ENCODE measurements at regions not wholly inside any gene's neighbourhood (a gene's known extent, or its start where the extent isn't known, plus 50 kb on each side); places are given as distances from the start of the nearest gene placed in this dataset.

DNA sequence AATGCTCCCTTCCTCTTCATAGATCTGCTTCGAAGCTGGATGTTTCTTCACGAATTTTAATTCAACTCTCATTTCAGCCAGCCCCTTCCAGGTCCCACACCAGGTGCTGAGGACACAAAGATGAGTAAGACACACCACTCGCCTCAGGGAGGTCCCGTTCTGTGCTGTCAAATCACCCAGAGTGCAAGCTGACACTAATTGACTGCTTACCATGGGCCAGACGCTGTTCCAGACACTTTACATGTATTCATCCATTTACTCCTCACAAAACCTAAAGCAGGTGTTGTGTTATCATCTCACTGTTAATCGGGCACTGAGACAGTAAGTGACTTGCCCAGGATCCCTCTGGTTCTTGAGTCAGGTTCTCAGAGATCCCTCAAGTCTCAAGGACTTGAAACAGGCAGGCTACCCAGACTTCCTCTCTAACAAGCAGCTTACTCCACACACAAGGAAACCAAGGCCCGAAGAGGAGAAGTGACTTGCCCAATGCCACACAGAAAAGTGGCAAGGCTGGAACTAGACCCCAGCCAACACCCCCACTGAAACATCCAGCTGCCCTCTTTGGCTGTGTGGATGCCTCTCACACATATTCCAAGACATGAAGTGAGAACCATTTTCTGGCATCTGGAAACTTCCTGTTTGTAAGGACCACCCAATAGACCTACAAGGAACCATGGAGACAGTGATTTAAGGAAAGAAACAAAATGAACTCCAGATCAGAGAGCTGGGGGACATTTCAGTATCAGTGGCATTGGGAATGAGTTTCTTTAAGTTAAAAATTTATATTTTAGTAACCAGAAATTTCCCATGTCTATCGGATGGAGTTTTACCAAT lies 174.5 kb downstream of the CDC5L start:
- H3K4me2 ChIP-seq (ENCODE audit: insufficient read depth, low read length), result no peak overlapping the region
- no peaks in the 10 kb centered on the region for H4K20me1 ChIP-seq (ENCODE audit: insufficient read depth, low read length)
- no peak overlapping the region for H2AFZ ChIP-seq (ENCODE audit: low read length)
- no peak for TF ChIP-seq CTCF (IDR thresholded peaks at IDR 0.05; ENCODE audit: extremely low read depth, low read depth, low read length)
- H3K9me3 ChIP-seq (ENCODE audit: low read depth, low read length), result no peaks in the 10 kb centered on the region
- no peaks in the 10 kb centered on the region for H3K36me3 ChIP-seq (ENCODE audit: insufficient read depth, low read length)
- H3K4me3 ChIP-seq (ENCODE audit: insufficient read depth, low read length), result no peak overlapping the region
- no peak overlapping the region for H3K27ac ChIP-seq (ENCODE audit: low read depth, low read length)
- peaks cover 4% of the 10 kb centered on the region for H3K4me1 ChIP-seq (ENCODE audit: insufficient read depth, low read length)
- DNase-seq (ENCODE audit: insufficient read length, low spot score, missing footprints), result peak; percentile 74
- peaks cover 26% of the 10 kb centered on the region for H3K27me3 ChIP-seq (ENCODE audit: insufficient read depth, low read length)
- no peaks in the 10 kb centered on the region for H3K79me2 ChIP-seq (ENCODE audit: insufficient read depth, low read length)

DNA sequence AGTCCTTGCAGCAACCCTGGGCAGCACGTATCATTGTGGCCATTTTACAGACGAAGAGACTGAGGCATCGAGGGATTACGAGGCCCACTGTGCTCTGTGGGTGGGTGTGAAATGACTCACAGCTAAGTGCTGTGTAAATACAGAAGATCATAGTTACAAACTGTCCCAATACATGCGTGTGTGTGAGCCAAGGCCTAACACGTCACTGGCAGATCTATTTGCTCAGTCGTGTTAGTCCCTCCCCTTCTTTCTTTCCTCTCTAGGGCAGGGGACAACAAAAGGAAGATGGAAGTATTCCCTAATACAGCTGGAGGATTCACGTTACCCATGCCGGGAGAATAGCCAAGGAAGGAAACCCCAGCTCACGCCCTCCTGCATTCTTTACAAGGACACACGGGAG lies 175.9 kb downstream of the CDC5L start:
- peaks cover 4% of the 10 kb centered on the region for H3K4me1 ChIP-seq (ENCODE audit: insufficient read depth, low read length)
- no peak overlapping the region for H2AFZ ChIP-seq (ENCODE audit: low read length)
- no peak for TF ChIP-seq CTCF (IDR thresholded peaks at IDR 0.05; ENCODE audit: extremely low read depth, low read depth, low read length)
- H4K20me1 ChIP-seq (ENCODE audit: insufficient read depth, low read length), result no peaks in the 10 kb centered on the region
- DNase-seq (ENCODE audit: insufficient read length, low spot score, missing footprints), result peak; percentile 41
- H3K4me3 ChIP-seq (ENCODE audit: insufficient read depth, low read length), result no peak overlapping the region
- no peak overlapping the region for H3K27ac ChIP-seq (ENCODE audit: low read depth, low read length)
- H3K4me2 ChIP-seq (ENCODE audit: insufficient read depth, low read length), result no peak overlapping the region
- H3K36me3 ChIP-seq (ENCODE audit: insufficient read depth, low read length), result no peaks in the 10 kb centered on the region
- H3K27me3 ChIP-seq (ENCODE audit: insufficient read depth, low read length), result peaks cover 22% of the 10 kb centered on the region
- no peaks in the 10 kb centered on the region for H3K9me3 ChIP-seq (ENCODE audit: low read depth, low read length)
- H3K79me2 ChIP-seq (ENCODE audit: insufficient read depth, low read length), result no peaks in the 10 kb centered on the region

DNA sequence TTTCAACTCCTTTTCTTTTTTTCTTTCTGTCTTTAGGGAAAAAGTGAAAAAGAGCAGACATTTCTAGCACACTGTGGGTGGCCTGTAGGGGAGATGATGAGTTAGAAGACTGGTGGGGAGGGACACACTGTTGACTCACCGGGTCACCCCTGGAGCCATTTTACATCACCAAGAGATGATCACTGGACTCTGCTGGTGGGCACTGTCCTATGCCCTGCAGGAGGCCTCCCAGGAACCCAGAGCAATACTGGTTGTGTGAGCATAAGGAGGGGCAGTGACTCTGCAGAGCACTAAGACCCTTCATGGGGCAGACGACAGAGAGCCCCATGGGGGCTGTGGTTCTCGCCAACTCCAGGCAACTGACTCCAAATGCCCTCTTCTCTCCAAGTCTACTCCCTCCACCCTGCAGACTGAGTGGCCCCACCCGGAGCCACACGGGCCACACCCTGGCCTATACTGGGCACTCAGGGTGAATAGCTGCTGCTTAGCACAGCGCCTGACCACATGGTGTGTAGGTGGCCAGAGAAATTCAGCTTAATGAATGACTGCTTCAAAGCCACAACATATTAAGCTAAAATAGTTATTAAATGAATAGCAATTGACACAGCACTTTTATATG lies 177.5 kb downstream of the CDC5L start:
- H3K27ac ChIP-seq (ENCODE audit: low read depth, low read length), result no peak overlapping the region
- H3K4me1 ChIP-seq (ENCODE audit: insufficient read depth, low read length), result peaks cover 7% of the 10 kb centered on the region
- no peaks in the 10 kb centered on the region for H3K79me2 ChIP-seq (ENCODE audit: insufficient read depth, low read length)
- no peak overlapping the region for H2AFZ ChIP-seq (ENCODE audit: low read length)
- no peak for TF ChIP-seq CTCF (IDR thresholded peaks at IDR 0.05; ENCODE audit: extremely low read depth, low read depth, low read length)
- no peaks in the 10 kb centered on the region for H3K36me3 ChIP-seq (ENCODE audit: insufficient read depth, low read length)
- H3K9me3 ChIP-seq (ENCODE audit: low read depth, low read length), result no peaks in the 10 kb centered on the region
- DNase-seq (ENCODE audit: insufficient read length, low spot score, missing footprints), result peak; percentile 79
- peaks cover 17% of the 10 kb centered on the region for H3K27me3 ChIP-seq (ENCODE audit: insufficient read depth, low read length)
- no peak overlapping the region for H3K4me2 ChIP-seq (ENCODE audit: insufficient read depth, low read length)
- H4K20me1 ChIP-seq (ENCODE audit: insufficient read depth, low read length), result no peaks in the 10 kb centered on the region
- H3K4me3 ChIP-seq (ENCODE audit: insufficient read depth, low read length), result no peak overlapping the region

GRCh38 chr6:44567406-44567805 lies 179.9 kb downstream of the CDC5L start:
- Histone ChIP-seq H3K27ac (ENCODE audit: low read depth, low read length) (no peak overlapping the region), H3K36me3 (ENCODE audit: insufficient read depth, low read length) (no peaks in the 10 kb centered on the region), H2AFZ (ENCODE audit: low read length) (no peak overlapping the region), H3K4me3 (ENCODE audit: insufficient read depth, low read length) (no peak overlapping the region), H4K20me1 (ENCODE audit: insufficient read depth, low read length) (no peaks in the 10 kb centered on the region), H3K27me3 (ENCODE audit: insufficient read depth, low read length) (peaks cover 6% of the 10 kb centered on the region), H3K4me2 (ENCODE audit: insufficient read depth, low read length) (no peak overlapping the region), H3K4me1 (ENCODE audit: insufficient read depth, low read length) (peaks cover 5% of the 10 kb centered on the region), H3K79me2 (ENCODE audit: insufficient read depth, low read length) (no peaks in the 10 kb centered on the region), H3K9me3 (ENCODE audit: low read depth, low read length) (no peaks in the 10 kb centered on the region)
- no peak for TF ChIP-seq CTCF (IDR thresholded peaks at IDR 0.05; ENCODE audit: extremely low read depth, low read depth, low read length)
- DNase-seq (ENCODE audit: insufficient read length, low spot score, missing footprints), result no peak

Data from osteoblast (primary cell).